Right lobe of liver (tissue), 6 donors: ENCODE measurements at regions not wholly inside any gene's neighbourhood (a gene's known extent, or its start where the extent isn't known, plus 50 kb on each side); places are given as distances from the start of the nearest gene placed in this dataset.

Experiments used
- ATAC-seq, 4 donors: fragments of 200-7000 bp; cut with Tn5 transposase; one replicate each; pipeline ENCODE4 v1.9.1; 2020; ENCODE audit warnings: mild to moderate bottlenecking in 4 of 4, moderate library complexity in 4 of 4
- DNase-seq, 3 donors: peaks; one replicate each; pipeline ENCODE4 v3.0.0-alpha.2; 2020
- H3K27ac ChIP-seq, 3 donors: fragments of 200-600 bp; one replicate each; pipeline ENCODE4 v1.8.0; 2022
- H3K27me3 ChIP-seq, 2 donors: fragments of 200-600 bp; one replicate each; pipeline ENCODE4 v1.8.0; 2022
- H3K36me3 ChIP-seq, 4 donors: fragments of 200-600 bp; sonication (generic) in 1 of 4; one replicate each; pipeline versions ENCODE4 v1.5.1 to v1.8.0; 2017 to 2022; ENCODE audit warnings: control low read depth in 1 of 4
- H3K4me1 ChIP-seq, 4 donors: fragments of 200-600 bp; sonication (generic) in 1 of 4; one replicate each; pipeline versions ENCODE4 v1.5.1 to v1.8.0; 2017 to 2022; ENCODE audit warnings: control low read depth in 1 of 4
- H3K4me3 ChIP-seq, 3 donors: fragments of 200-600 bp; one replicate each; pipeline ENCODE4 v1.8.0; 2022
- H3K9me3 ChIP-seq, 4 donors: fragments of 200-600 bp; sonication (generic) in 1 of 4; one replicate each; pipeline versions ENCODE4 v1.5.1 to v1.8.0; 2017 to 2022; ENCODE audit warnings: control low read depth in 1 of 4
- POLR2A ChIP-seq: fragments of 450-650 bp; IDR thresholded peaks from one replicate; pipeline ENCODE4 v1.6.1; 2017; ENCODE audit warnings: antibody characterized with exemption, mild to moderate bottlenecking
- WGBS: methylation state at CpG from one replicate; pipeline ENCODE4 v1.1.6; 2018; ENCODE audit warnings: low coverage, low lambda C conversion rate; ENCODE audit not compliant: insufficient coverage; ENCODE audit errors: missing lambda C conversion rate; 5-methylcytosine and 5-hydroxymethylcytosine counted together
- intact Hi-C, 2 donors: fragments of 100-400 bp; cut with DNase I; formaldehyde crosslinking; loops; one replicate each; pipeline versions ENCODE4 v1.11.2 to v1.14.1; 2022
- TF ChIP-seq, protein P1 (sequence below), 4 donors: fragments of 200-600 bp in 3 of 4; fragments of 450-650 bp in 1 of 4; IDR thresholded peaks; one replicate each; pipeline versions ENCODE4 v1.5.1 to v1.8.0; 2016 to 2022; ENCODE audit warnings: antibody characterized with exemption in 4 of 4, mild to moderate bottlenecking in 2 of 4
- donor health status: DM: no; HTN: yes; CAD: no.
- donor health status: DM: no; HTN: no; CAD: no.
- donor health status: DM: no; HTN: no; CAD: no.
- donor health status: DM: no; HTN: yes; CAD: no.
- donor health status: DM: no; HTN: yes; CAD: no.

DNA sequence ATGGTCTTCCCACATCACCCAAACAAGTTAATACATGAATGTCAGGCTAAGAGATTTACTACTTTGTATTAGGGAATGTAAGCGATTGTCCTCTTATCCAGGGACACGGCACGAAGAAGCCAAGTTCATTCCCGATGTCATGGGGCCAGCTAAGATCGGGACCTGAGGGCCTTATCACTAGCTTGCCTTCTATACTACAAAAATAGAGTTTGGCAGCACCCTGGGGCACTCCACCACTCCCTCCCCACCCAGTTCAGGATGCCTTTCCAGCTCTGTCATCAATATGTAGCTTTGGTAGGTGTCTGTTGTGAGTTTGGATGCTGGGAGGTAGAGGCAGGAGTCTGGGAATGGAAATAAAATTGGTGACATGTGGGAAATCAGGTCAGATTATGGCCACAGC is 197.5 kb downstream of the ATG4C start:
- ATAC-seq (no peak), DNase-seq (no peak)
- Histone ChIP-seq H3K4me1 (no peaks in the 10 kb centered on the region), H3K27ac (no peak overlapping the region), H3K27me3 (no peaks in the 10 kb centered on the region), H3K36me3 (no peaks in the 10 kb centered on the region), H3K4me3 (no peak overlapping the region), H3K9me3 (no peaks in the 10 kb centered on the region)
- intact Hi-C loops, result no loop called here
- no peak for TF ChIP-seq POLR2A
- TF ChIP-seq, protein P1, sequence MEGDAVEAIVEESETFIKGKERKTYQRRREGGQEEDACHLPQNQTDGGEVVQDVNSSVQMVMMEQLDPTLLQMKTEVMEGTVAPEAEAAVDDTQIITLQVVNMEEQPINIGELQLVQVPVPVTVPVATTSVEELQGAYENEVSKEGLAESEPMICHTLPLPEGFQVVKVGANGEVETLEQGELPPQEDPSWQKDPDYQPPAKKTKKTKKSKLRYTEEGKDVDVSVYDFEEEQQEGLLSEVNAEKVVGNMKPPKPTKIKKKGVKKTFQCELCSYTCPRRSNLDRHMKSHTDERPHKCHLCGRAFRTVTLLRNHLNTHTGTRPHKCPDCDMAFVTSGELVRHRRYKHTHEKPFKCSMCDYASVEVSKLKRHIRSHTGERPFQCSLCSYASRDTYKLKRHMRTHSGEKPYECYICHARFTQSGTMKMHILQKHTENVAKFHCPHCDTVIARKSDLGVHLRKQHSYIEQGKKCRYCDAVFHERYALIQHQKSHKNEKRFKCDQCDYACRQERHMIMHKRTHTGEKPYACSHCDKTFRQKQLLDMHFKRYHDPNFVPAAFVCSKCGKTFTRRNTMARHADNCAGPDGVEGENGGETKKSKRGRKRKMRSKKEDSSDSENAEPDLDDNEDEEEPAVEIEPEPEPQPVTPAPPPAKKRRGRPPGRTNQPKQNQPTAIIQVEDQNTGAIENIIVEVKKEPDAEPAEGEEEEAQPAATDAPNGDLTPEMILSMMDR (IDR thresholded peaks at IDR 0.05), result no peak
- WGBS, result 84% methylated on average over 5 of the region's 5 CpGs

DNA sequence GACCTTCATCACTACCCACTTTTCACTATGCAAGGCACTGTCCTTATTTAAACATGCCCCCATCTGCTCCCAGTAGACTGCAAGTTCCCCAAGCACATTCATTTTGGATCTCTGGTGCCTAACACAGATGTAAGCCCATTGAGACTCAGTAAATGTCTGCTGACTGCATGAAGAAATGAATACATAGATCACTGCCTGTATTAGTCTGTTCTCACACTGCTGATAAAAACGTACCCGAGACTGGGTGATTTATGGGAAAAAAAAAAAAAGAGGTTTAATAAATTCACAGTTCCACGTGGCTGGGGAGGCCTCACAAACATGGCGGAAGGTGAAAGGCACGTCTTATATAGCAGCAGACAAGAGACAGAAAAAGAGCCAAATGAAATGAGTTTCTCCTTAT is 204.9 kb downstream of the ATG4C start:
- 54% methylated on average over 5 of the region's 5 CpGs for WGBS
- no peak overlapping the region for H3K4me3 ChIP-seq
- no peak overlapping the region for H3K27ac ChIP-seq
- no peaks in the 10 kb centered on the region for H3K36me3 ChIP-seq
- no peak for TF ChIP-seq POLR2A
- TF ChIP-seq, protein P1 (IDR thresholded peaks at IDR 0.05), result no peak
- H3K9me3 ChIP-seq, result no peaks in the 10 kb centered on the region
- DNase-seq, result no peak
- no peaks in the 10 kb centered on the region for H3K4me1 ChIP-seq
- H3K27me3 ChIP-seq, result no peaks in the 10 kb centered on the region
- intact Hi-C loops, result no loop called here
- ATAC-seq, result no peak

DNA sequence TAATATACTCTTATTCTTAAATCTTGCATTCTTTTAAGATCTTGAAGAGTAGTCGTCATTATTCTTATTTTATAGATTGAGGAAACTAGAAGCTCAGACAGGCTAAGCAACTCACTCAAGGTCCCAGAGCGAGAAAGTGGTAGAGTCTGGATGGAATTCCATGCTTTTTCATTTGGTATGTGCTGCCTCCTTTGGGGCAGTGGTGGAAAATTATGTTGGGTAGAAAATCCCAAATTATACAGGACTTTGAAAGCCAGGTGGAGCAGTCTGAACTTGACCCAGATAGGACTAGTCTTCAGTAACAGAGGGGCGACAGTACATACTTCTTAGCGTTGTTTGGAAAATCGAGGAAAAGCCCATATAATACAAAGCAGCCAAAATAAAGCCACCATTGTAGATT is 205.6 kb downstream of the ATG4C start:
- Histone ChIP-seq H3K9me3 (no peaks in the 10 kb centered on the region), H3K27me3 (no peaks in the 10 kb centered on the region), H3K36me3 (no peaks in the 10 kb centered on the region), H3K4me1 (no peaks in the 10 kb centered on the region), H3K4me3 (no peak overlapping the region), H3K27ac (no peak overlapping the region)
- 68% methylated on average over 5 of the region's 5 CpGs for WGBS
- TF ChIP-seq POLR2A, result no peak
- TF ChIP-seq, protein P1 (IDR thresholded peaks at IDR 0.05), result peak in 1 of 4 donors; percentile 22
- intact Hi-C loops, result no loop called here
- DNase-seq (no peak), ATAC-seq (peak in 1 of 4 donors; percentile 36)

DNA sequence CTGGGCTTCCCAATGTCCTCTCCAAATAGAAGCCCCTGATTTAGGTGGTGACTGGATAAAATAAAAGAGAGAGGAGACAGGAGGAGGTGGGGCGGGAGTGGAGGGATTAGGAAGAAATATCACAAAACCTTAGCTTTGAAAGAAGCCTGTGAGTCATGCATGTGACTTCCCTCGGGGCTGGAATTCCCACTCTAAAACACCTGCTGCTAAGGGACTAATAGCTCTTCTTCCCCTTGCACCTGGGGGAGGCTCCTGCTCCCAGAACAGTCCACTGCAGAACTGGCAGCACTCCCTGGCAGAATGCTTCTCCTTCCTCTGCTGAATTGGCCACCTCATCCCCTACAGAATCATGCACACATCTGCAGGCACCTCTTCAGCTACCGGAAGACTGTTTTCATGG is 207.2 kb downstream of the ATG4C start:
- no peak overlapping the region for H3K4me3 ChIP-seq
- no peaks in the 10 kb centered on the region for H3K36me3 ChIP-seq
- no peaks in the 10 kb centered on the region for H3K4me1 ChIP-seq
- DNase-seq (no peak), ATAC-seq (no peak)
- TF ChIP-seq POLR2A, result no peak
- TF ChIP-seq, protein P1 (IDR thresholded peaks at IDR 0.05), result no peak
- no peak overlapping the region for H3K27ac ChIP-seq
- H3K9me3 ChIP-seq, result no peaks in the 10 kb centered on the region
- 42% methylated on average over 3 of the region's 3 CpGs for WGBS
- no peaks in the 10 kb centered on the region for H3K27me3 ChIP-seq
- intact Hi-C loops, result no loop called here

DNA sequence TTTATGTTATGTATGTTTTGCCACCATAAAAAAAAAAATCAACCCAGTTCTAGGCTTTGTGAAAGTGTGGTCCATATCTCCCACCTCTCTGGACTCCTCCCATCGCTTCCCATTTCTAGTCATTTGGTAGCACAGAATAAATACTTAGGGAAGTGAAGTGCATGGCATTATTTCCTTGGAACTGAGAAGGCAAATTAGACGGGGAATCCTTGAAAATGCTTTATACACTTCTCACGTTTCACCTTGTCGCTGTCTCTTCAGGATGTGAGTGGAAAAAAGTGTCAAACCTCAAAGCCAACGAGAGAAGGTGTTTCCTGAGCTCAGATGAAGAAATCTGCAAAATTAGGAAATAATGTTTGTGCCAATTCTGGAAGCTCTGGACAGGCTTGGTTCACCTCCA is 209.9 kb downstream of the ATG4C start:
- Histone ChIP-seq H3K27me3 (peaks cover 0 to under 1% of the 10 kb centered on the region in 2 donors), H3K4me3 (no peak overlapping the region), H3K36me3 (no peaks in the 10 kb centered on the region), H3K27ac (no peak overlapping the region), H3K4me1 (no peaks in the 10 kb centered on the region), H3K9me3 (no peaks in the 10 kb centered on the region)
- DNase-seq (no peak), ATAC-seq (no peak)
- no peak for TF ChIP-seq POLR2A
- TF ChIP-seq, protein P1 (IDR thresholded peaks at IDR 0.05), result no peak
- intact Hi-C loops, result no loop called here
- 52% methylated on average over 5 of the region's 5 CpGs for WGBS
